ENCODE measurements at regions not wholly inside any gene's neighbourhood (a gene's known extent, or its start where the extent isn't known, plus 50 kb on each side); places are given as distances from the start of the nearest gene placed in this dataset.
"Not testable (repeated sequence)": the region's sequence is repeated elsewhere in the genome, so short reads cannot be mapped to it uniquely, and the experiment has no call there.

- DNase-seq (ENCODE audit: low read depth in 4 of 4, low spot score in 3 of 4): no peak
Measured at GRCh38 chr2:8345200-8345599, 336.7 kb upstream of the ID2 start.

GRCh38 chr2:8346208-8346607 is 335.6 kb upstream of the ID2 start:
- DNase-seq (ENCODE audit: low read depth in 4 of 4, low spot score in 3 of 4): no peak

GRCh38 chr2:8346706-8347430 is 335.0 kb upstream of the ID2 start:
- DNase-seq (ENCODE audit: low read depth in 4 of 4, low spot score in 3 of 4): no peak

- DNase-seq (ENCODE audit: low read depth in 4 of 4, low spot score in 3 of 4): not testable (repeated sequence)
Measured at GRCh38 chr2:8348911-8349310, 332.9 kb upstream of the ID2 start.

- no peak for DNase-seq (ENCODE audit: low read depth in 4 of 4, low spot score in 3 of 4)
Measured at GRCh38 chr2:8352296-8352695, 329.6 kb upstream of the ID2 start.

GRCh38 chr2:8352989-8353388 is 328.9 kb upstream of the ID2 start:
- DNase-seq (ENCODE audit: low read depth in 4 of 4, low spot score in 3 of 4): no peak

- DNase-seq (ENCODE audit: low read depth in 4 of 4, low spot score in 3 of 4): no peak
Measured at GRCh38 chr2:8355102-8355859, 326.6 kb upstream of the ID2 start.

- no peak for DNase-seq (ENCODE audit: low read depth in 4 of 4, low spot score in 3 of 4)
Measured at GRCh38 chr2:8357738-8358518, 323.9 kb upstream of the ID2 start.

GRCh38 chr2:8361930-8362329 is 319.9 kb upstream of the ID2 start:
- no peak for DNase-seq (ENCODE audit: low read depth in 4 of 4, low spot score in 3 of 4)

GRCh38 chr2:8363161-8363560 is 318.7 kb upstream of the ID2 start:
- DNase-seq (ENCODE audit: low read depth in 4 of 4, low spot score in 3 of 4): no peak

GRCh38 chr2:8364668-8365067 is 317.2 kb upstream of the ID2 start:
- no peak for DNase-seq (ENCODE audit: low read depth in 4 of 4, low spot score in 3 of 4)

- no peak for DNase-seq (ENCODE audit: low read depth in 4 of 4, low spot score in 3 of 4)
Measured at GRCh38 chr2:8365331-8365910, 316.4 kb upstream of the ID2 start.

- no peak for DNase-seq (ENCODE audit: low read depth in 4 of 4, low spot score in 3 of 4)
Measured at GRCh38 chr2:8367833-8368232, 314.0 kb upstream of the ID2 start.

GRCh38 chr2:8368463-8368862 is 313.4 kb upstream of the ID2 start:
- no peak for DNase-seq (ENCODE audit: low read depth in 4 of 4, low spot score in 3 of 4)

- DNase-seq (ENCODE audit: low read depth in 4 of 4, low spot score in 3 of 4): no peak
Measured at GRCh38 chr2:8369522-8369921, 312.3 kb upstream of the ID2 start.

- DNase-seq (ENCODE audit: low read depth in 4 of 4, low spot score in 3 of 4): no peak
Measured at GRCh38 chr2:8370258-8370802, 311.5 kb upstream of the ID2 start.

- DNase-seq (ENCODE audit: low read depth in 4 of 4, low spot score in 3 of 4): no peak
Measured at GRCh38 chr2:8371653-8372052, 310.2 kb upstream of the ID2 start.

- no peak for DNase-seq (ENCODE audit: low read depth in 4 of 4, low spot score in 3 of 4)
Measured at GRCh38 chr2:8374782-8375181, 307.1 kb upstream of the ID2 start.

- DNase-seq (ENCODE audit: low read depth in 4 of 4, low spot score in 3 of 4): no peak
Measured at GRCh38 chr2:8376603-8377410, 305.0 kb upstream of the ID2 start.

All from right renal pelvis (tissue), 4 donors.